ENCODE measurements at regions not wholly inside any gene's neighbourhood (a gene's known extent, or its start where the extent isn't known, plus 50 kb on each side); places are given as distances from the start of the nearest gene placed in this dataset.

DNA sequence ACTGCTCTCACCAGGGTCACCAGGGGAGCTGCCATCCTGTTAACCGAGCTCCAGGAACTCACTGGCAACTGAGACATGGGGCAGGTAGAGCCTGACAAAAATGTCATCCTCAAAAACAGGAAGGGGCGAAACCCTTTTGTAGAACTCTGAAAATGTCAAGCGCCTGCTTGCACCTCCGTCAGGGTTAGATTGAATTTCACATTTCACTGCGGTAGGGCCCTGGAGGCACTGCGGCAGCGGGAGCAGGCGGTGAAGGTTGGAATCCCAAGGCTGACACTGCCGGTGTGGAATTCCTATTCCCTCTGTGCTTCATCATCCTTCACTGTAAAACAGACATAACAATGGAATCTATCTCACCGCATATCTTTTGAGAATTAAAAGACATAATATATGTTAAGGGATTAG is 142.8 kb upstream of the TMCC3 start:
- Mint-ChIP-seq H3K4me3 (no peak overlapping the region), H3K4me1 (ENCODE audit: low read depth) (peaks cover 2% of the 10 kb centered on the region), H3K27ac (no peak overlapping the region), H3K36me3 (ENCODE audit: low read depth) (no peaks in the 10 kb centered on the region), H3K9me3 (no peaks in the 10 kb centered on the region), H3K27me3 (no peaks in the 10 kb centered on the region)
- no peak for ATAC-seq
- no peak for DNase-seq
- intact Hi-C loops (cut with micrococcal nuclease), result no loop called here
- POLR2A ChIA-PET, result no interaction called here
- CTCF ChIA-PET, result no interaction called here
- no peak for TF ChIP-seq CTCF (IDR thresholded peaks at IDR 0.05)

DNA sequence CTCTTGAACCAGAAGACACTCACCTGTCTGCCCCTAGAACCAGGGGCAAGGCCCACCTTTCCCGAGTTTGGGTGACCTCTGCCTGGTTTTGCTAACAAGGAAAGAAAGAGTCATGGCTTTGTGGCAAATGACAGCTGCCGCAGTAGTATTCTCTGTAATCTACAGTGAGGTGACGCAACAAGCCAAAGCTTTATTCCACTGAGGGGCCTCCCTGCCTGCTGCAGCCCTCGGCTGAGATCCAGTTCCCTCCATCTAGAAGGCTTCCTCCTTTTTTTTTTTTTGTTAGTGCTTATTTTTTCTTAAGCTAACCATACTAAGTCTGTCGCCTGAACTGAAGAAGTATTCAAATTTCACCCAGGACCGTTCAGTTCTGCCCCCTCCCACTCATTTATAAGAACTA is 142.3 kb upstream of the TMCC3 start:
- intact Hi-C loops (cut with micrococcal nuclease), result no loop called here

DNA sequence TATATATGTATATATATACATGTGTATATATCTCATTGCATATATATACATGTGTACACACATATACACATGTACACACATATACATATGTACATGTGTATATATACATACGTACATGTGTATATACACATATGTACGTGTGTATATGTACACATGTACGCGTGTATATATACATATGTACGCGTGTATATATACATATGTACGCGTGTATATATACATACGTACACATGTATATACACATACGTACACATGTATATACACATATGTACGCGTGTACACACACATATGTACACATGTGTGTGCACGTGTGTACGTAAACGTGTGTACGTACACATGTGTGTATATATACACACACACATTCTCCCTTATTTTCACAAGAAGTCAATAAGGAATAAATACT is 141.6 kb upstream of the TMCC3 start:
- ChIA-PET CTCF (no interaction called here), POLR2A (no interaction called here)
- H3K4me3 Mint-ChIP-seq, result no peak overlapping the region
- peaks cover 2% of the 10 kb centered on the region for H3K4me1 Mint-ChIP-seq (ENCODE audit: low read depth)
- H3K27me3 Mint-ChIP-seq, result no peaks in the 10 kb centered on the region
- no peak overlapping the region for H3K27ac Mint-ChIP-seq
- DNase-seq (no peak), ATAC-seq (no peak)
- TF ChIP-seq CTCF (IDR thresholded peaks at IDR 0.05), result no peak
- intact Hi-C loops (cut with micrococcal nuclease), result no loop called here
- H3K36me3 Mint-ChIP-seq (ENCODE audit: low read depth), result no peaks in the 10 kb centered on the region
- H3K9me3 Mint-ChIP-seq, result no peaks in the 10 kb centered on the region

More for the DNA sequence above, 142.3 kb upstream of the TMCC3 start:
- H3K9me3 Mint-ChIP-seq, result no peaks in the 10 kb centered on the region
- DNase-seq (no peak), ATAC-seq (no peak)
- H3K4me1 Mint-ChIP-seq (ENCODE audit: low read depth), result peaks cover 2% of the 10 kb centered on the region
- no peak for TF ChIP-seq CTCF (IDR thresholded peaks at IDR 0.05)
- H3K27me3 Mint-ChIP-seq, result no peaks in the 10 kb centered on the region
- ChIA-PET CTCF (no interaction called here), POLR2A (interaction anchor here (0.6 kb wide), 1 partner anchor 795 kb away, joined by 4 read pairs; no protein-coding TSS in a partner anchor)
- no peaks in the 10 kb centered on the region for H3K36me3 Mint-ChIP-seq (ENCODE audit: low read depth)
- H3K27ac Mint-ChIP-seq, result no peak overlapping the region
- H3K4me3 Mint-ChIP-seq, result no peak overlapping the region

- DNase-seq, result no peak
- ChIA-PET CTCF (no interaction called here), POLR2A (no interaction called here)
- no peaks in the 10 kb centered on the region for H3K27me3 Mint-ChIP-seq
- intact Hi-C loops (cut with micrococcal nuclease), result no loop called here
- no peak overlapping the region for H3K27ac Mint-ChIP-seq
- peaks cover 2% of the 10 kb centered on the region for H3K4me1 Mint-ChIP-seq (ENCODE audit: low read depth)
- no peak overlapping the region for H3K4me3 Mint-ChIP-seq
- ATAC-seq, result no peak
- H3K36me3 Mint-ChIP-seq (ENCODE audit: low read depth), result no peaks in the 10 kb centered on the region
- no peaks in the 10 kb centered on the region for H3K9me3 Mint-ChIP-seq
- TF ChIP-seq CTCF (IDR thresholded peaks at IDR 0.05), result no peak
Observed at GRCh38 chr12:94790825-94791224, 140.5 kb upstream of the TMCC3 start.

DNA sequence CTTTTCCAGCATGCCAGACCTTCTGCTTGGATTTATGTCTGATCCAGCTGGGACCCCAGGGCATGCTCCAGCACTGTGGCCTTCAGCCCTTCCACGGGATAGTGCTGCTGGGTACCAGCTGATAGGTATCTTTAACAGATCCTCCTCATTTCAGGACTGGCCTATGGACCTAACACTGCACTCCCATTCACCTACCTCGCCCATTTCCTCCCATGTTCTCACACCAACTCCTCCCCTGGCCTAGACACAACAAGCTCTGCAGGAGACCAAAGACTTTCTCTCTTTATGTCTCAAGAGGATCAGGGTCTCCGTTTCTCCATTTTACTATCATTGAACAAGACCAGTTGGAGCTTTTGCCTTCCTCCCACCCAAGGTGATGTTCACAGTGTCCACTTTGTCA is 140.0 kb upstream of the TMCC3 start:
- DNase-seq, result no peak
- H3K9me3 Mint-ChIP-seq, result no peaks in the 10 kb centered on the region
- intact Hi-C loops (cut with micrococcal nuclease), result no loop called here
- H3K27ac Mint-ChIP-seq, result no peak overlapping the region
- ChIA-PET CTCF (interaction anchor here (1.4 kb wide), 1 partner anchor 85 kb away, joined by 3 read pairs; no protein-coding TSS in a partner anchor), POLR2A (no interaction called here)
- peaks cover 2% of the 10 kb centered on the region for H3K4me1 Mint-ChIP-seq (ENCODE audit: low read depth)
- H3K4me3 Mint-ChIP-seq, result no peak overlapping the region
- H3K36me3 Mint-ChIP-seq (ENCODE audit: low read depth), result no peaks in the 10 kb centered on the region
- TF ChIP-seq CTCF (IDR thresholded peaks at IDR 0.05), result no peak
- ATAC-seq, result no peak
- no peaks in the 10 kb centered on the region for H3K27me3 Mint-ChIP-seq
